ENCODE measurements at regions not wholly inside any gene's neighbourhood (a gene's known extent, or its start where the extent isn't known, plus 50 kb on each side); places are given as distances from the start of the nearest gene placed in this dataset.

DNA sequence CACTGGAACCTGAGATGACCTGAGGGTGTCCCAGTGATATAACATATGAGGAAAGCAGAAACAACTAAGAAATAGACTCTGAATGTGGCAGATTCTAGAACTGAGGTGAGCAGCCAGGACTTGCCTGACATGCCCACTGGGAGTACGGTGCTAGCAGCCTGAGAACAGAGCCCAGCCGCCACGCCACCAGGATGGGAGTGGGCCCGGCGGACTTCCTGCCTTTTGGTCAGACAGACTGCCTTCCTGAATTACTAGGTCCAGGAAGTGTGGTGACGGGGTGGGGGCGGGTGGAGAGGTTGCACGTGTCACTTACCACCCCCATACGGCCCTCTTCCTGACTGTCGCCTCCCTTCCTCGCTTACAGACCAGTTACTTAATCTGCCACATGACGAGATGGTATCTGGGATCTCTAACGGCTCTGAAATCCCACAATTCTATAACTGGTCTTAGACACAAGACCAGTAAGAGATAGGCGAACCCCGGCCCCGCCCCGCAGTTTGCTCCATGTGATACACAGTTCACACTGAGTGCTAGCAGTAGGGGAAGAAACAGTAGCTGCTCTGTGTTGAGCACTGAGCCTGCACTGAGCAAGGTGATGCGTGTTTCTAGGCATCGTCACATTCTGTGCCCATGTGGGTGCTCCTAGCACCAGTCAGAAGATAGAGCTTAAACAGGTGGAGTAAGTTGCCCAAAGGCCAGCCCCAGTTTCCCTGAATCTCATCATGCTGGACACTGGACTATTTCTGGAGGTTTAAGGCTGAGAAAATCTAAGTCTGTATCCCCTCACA, 95.7 kb downstream of the CPN2 start:
- ChIA-PET CTCF (no interaction called here), POLR2A (no interaction called here)
- Mint-ChIP-seq H3K27ac (ENCODE audit: unreplicated experiment) (no peak overlapping the region), H3K9me3 (ENCODE audit: unreplicated experiment) (peaks cover 7% of the 10 kb centered on the region), H3K4me1 (ENCODE audit: low read depth, unreplicated experiment) (no peaks in the 10 kb centered on the region), H3K4me3 (ENCODE audit: unreplicated experiment) (no peak overlapping the region), H3K36me3 (ENCODE audit: insufficient read depth, unreplicated experiment) (no peaks in the 10 kb centered on the region), H3K27me3 (ENCODE audit: insufficient read depth, unreplicated experiment) (no peaks in the 10 kb centered on the region)
- BruUV-seq (replicated peaks): no TSS peak
- TF ChIP-seq, protein P1, sequence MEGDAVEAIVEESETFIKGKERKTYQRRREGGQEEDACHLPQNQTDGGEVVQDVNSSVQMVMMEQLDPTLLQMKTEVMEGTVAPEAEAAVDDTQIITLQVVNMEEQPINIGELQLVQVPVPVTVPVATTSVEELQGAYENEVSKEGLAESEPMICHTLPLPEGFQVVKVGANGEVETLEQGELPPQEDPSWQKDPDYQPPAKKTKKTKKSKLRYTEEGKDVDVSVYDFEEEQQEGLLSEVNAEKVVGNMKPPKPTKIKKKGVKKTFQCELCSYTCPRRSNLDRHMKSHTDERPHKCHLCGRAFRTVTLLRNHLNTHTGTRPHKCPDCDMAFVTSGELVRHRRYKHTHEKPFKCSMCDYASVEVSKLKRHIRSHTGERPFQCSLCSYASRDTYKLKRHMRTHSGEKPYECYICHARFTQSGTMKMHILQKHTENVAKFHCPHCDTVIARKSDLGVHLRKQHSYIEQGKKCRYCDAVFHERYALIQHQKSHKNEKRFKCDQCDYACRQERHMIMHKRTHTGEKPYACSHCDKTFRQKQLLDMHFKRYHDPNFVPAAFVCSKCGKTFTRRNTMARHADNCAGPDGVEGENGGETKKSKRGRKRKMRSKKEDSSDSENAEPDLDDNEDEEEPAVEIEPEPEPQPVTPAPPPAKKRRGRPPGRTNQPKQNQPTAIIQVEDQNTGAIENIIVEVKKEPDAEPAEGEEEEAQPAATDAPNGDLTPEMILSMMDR (IDR thresholded peaks at IDR 0.05; ENCODE audit: insufficient read depth in 1 of 2, low read depth in 1 of 2, low read length in 1 of 2, severe bottlenecking in 1 of 2, unreplicated experiment in 1 of 2): no peak
- no peaks in the 10 kb centered on the region for H3K36me3 ChIP-seq (ENCODE audit: control insufficient read depth, insufficient read depth, low read length)
- DNase-seq: no peak
- no peaks in the 10 kb centered on the region for H3K27me3 ChIP-seq (replicated peaks; ENCODE audit: control insufficient read depth, insufficient read depth, low read length)
- H3K4me1 ChIP-seq: no peaks in the 10 kb centered on the region; the same call in 1 of the 2 replicates
- H3K9me3 ChIP-seq: no peaks in the 10 kb centered on the region
- no peak overlapping the region for H3K4me3 ChIP-seq (ENCODE audit: low read depth, low read length)
- intact Hi-C loops (cut with micrococcal nuclease; ENCODE audit: unreplicated experiment): no loop called here

DNA sequence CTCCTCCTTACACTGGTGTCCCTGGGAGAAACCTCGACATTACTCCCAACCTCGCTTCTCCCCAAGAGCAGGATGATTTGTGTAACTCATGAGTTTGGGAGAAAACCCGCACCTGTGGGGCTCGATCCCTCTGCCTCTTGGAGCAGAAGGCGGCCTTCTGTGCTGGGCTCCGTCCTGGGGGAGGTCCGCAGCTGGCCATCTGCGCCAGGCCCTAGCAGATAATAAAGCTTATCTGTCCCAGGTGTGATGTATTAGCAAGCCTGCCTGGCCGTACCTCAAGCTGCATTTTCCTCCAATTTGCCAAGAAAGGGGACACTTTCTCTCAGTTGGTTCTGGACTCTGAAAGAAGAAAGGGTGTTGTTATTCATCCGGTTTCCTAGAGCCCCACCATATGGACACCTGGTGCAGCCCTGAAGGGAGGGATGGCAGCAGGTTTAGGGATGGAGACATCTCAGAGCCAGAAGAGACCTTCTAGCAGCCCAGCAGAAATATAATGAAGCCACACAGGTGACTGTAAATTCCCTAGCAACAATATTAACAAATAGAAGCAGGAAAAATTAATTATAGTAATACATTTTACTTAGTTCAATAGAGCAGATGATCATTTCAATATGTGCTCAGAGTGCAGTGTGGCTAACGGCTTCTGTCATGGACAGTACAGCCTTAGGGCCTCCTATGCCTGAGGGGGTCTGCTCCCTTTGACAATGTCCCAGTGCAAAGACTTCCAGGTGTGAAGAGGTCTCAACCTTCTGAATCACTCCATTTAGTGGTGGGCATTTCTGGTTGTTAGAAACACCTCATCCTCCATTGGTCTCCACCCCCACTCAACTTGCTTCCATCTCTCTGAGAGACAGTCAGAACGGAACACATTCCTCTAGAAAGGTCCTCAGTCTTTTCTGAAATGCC, 94.8 kb downstream of the CPN2 start:
- no peaks in the 10 kb centered on the region for H3K27me3 Mint-ChIP-seq (ENCODE audit: insufficient read depth, unreplicated experiment)
- CTCF ChIA-PET: no interaction called here
- Histone ChIP-seq H3K4me1 (no peaks in the 10 kb centered on the region; the same call in 1 of the 2 replicates), H3K36me3 (ENCODE audit: control insufficient read depth, insufficient read depth, low read length) (no peaks in the 10 kb centered on the region), H3K27me3 (replicated peaks; ENCODE audit: control insufficient read depth, insufficient read depth, low read length) (no peaks in the 10 kb centered on the region), H3K4me3 (ENCODE audit: low read depth, low read length) (no peak overlapping the region), H3K9me3 (no peaks in the 10 kb centered on the region)
- TF ChIP-seq, protein P1 (IDR thresholded peaks at IDR 0.05; ENCODE audit: insufficient read depth in 1 of 2, low read depth in 1 of 2, low read length in 1 of 2, severe bottlenecking in 1 of 2, unreplicated experiment in 1 of 2): no peak
- no peaks in the 10 kb centered on the region for H3K36me3 Mint-ChIP-seq (ENCODE audit: insufficient read depth, unreplicated experiment)
- POLR2A ChIA-PET: no interaction called here
- no TSS peak for BruUV-seq (replicated peaks)
- peaks cover 7% of the 10 kb centered on the region for H3K9me3 Mint-ChIP-seq (ENCODE audit: unreplicated experiment)
- no peak for DNase-seq
- H3K27ac Mint-ChIP-seq (ENCODE audit: unreplicated experiment): no peak overlapping the region
- H3K4me3 Mint-ChIP-seq (ENCODE audit: unreplicated experiment): no peak overlapping the region
- no peaks in the 10 kb centered on the region for H3K4me1 Mint-ChIP-seq (ENCODE audit: low read depth, unreplicated experiment)
- intact Hi-C loops (cut with micrococcal nuclease; ENCODE audit: unreplicated experiment): no loop called here

DNA sequence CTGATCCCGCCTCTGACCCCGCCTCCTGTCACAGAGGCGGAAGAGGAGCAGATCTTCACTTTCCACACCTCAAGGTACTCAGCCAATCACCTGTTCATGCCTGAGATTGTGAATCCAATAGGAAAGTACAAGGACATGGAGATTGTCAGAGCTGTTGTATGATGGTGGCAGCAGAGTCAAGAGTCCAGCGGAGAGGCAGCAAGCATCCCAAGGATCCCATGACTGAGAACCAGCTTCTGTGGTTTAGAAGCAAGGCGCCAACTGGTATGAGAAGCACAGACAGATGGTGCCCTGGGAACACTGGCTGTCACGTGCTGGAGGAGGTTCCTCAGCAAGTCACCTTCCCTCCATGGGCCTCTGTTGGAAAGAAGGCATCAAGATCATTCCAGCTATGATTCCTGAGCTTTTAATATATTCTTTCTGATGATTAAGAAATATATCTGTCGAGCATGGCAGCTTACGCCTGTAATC, 93.9 kb downstream of the CPN2 start:
- H3K4me1 Mint-ChIP-seq (ENCODE audit: low read depth, unreplicated experiment): no peaks in the 10 kb centered on the region
- no peaks in the 10 kb centered on the region for H3K27me3 Mint-ChIP-seq (ENCODE audit: insufficient read depth, unreplicated experiment)
- CTCF ChIA-PET: no interaction called here
- no peak overlapping the region for H3K4me3 ChIP-seq (ENCODE audit: low read depth, low read length)
- no peaks in the 10 kb centered on the region for H3K36me3 Mint-ChIP-seq (ENCODE audit: insufficient read depth, unreplicated experiment)
- peaks cover 7% of the 10 kb centered on the region for H3K9me3 Mint-ChIP-seq (ENCODE audit: unreplicated experiment)
- BruUV-seq (replicated peaks): no TSS peak
- no peaks in the 10 kb centered on the region for H3K9me3 ChIP-seq
- H3K4me3 Mint-ChIP-seq (ENCODE audit: unreplicated experiment): no peak overlapping the region
- intact Hi-C loops (cut with micrococcal nuclease; ENCODE audit: unreplicated experiment): no loop called here
- POLR2A ChIA-PET: no interaction called here
- no peak for DNase-seq
- H3K27me3 ChIP-seq (replicated peaks; ENCODE audit: control insufficient read depth, insufficient read depth, low read length): no peaks in the 10 kb centered on the region
- TF ChIP-seq, protein P1 (IDR thresholded peaks at IDR 0.05; ENCODE audit: insufficient read depth in 1 of 2, low read depth in 1 of 2, low read length in 1 of 2, severe bottlenecking in 1 of 2, unreplicated experiment in 1 of 2): no peak
- H3K36me3 ChIP-seq (ENCODE audit: control insufficient read depth, insufficient read depth, low read length): no peaks in the 10 kb centered on the region
- H3K27ac Mint-ChIP-seq (ENCODE audit: unreplicated experiment): no peak overlapping the region
- no peaks in the 10 kb centered on the region; the same call in 1 of the 2 replicates for H3K4me1 ChIP-seq

Measured in Caco-2 (cell line).